K562 (cell line): ENCODE measurements at regions not wholly inside any gene's neighbourhood (a gene's known extent, or its start where the extent isn't known, plus 50 kb on each side); places are given as distances from the start of the nearest gene placed in this dataset.

Source experiments
- C11orf30 ChIP-seq: fragments of 450-650 bp; IDR thresholded peaks from 2 replicates; pipeline ENCODE4 v1.6.1; 2016; ENCODE audit warnings: low read depth, mild to moderate bottlenecking
- RBBP5 ChIP-seq: fragments of 200-600 bp; sonication (generic); IDR thresholded peaks from 2 replicates; pipeline ENCODE4 v1.6.1; 2012; ENCODE audit warnings: borderline replicate concordance, mild to moderate bottlenecking, low read length, control low read depth, inconsistent platforms; ENCODE audit not compliant: insufficient read depth, poor library complexity, severe bottlenecking
- ZNF134 ChIP-seq: fragments of 250-450 bp; sonication (Bioruptor Pico); conservative IDR thresholded peaks from 2 replicates; pipeline ENCODE4 v1.4.0; 2020
- TF ChIP-seq, protein P1 (sequence below): fragments of 450-650 bp; IDR thresholded peaks from 2 replicates; pipeline ENCODE4 v1.6.1; 2016; ENCODE audit warnings: mild to moderate bottlenecking, moderate library complexity
- TF ChIP-seq, protein P2 (sequence below): sonication (generic); formaldehyde crosslinking; IDR thresholded peaks from 2 replicates; pipeline ENCODE4 v1.8.1; 2023; ENCODE audit warnings: mild to moderate bottlenecking, missing genetic modification reagents
- TF ChIP-seq, protein P3 (sequence below): fragments of 200-800 bp; sonication (Bioruptor generic); IDR thresholded peaks from 2 replicates; pipeline ENCODE4 v1.6.1; 2017; ENCODE audit warnings: missing genetic modification characterization, missing compliant biosample characterization

DNA sequence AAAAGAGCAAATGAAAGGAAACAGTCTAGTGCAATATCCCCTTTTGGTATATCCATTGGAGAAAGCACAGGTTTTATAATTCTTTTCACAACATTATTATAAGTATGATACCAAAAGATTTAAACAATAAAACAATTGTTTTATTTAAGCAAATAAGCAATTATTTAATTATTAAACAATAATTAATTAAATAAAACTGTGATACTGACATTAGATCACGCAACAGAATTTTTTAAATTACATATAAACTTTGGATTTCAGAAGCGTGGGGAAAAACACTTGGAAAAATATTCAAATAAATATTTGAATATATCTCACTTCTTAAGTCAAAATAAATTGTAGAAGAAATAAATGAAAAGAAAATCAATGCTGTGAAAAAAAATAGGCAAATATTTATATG lies 76.2 kb upstream of the STXBP5 start (continued):
- TF ChIP-seq, protein P1, sequence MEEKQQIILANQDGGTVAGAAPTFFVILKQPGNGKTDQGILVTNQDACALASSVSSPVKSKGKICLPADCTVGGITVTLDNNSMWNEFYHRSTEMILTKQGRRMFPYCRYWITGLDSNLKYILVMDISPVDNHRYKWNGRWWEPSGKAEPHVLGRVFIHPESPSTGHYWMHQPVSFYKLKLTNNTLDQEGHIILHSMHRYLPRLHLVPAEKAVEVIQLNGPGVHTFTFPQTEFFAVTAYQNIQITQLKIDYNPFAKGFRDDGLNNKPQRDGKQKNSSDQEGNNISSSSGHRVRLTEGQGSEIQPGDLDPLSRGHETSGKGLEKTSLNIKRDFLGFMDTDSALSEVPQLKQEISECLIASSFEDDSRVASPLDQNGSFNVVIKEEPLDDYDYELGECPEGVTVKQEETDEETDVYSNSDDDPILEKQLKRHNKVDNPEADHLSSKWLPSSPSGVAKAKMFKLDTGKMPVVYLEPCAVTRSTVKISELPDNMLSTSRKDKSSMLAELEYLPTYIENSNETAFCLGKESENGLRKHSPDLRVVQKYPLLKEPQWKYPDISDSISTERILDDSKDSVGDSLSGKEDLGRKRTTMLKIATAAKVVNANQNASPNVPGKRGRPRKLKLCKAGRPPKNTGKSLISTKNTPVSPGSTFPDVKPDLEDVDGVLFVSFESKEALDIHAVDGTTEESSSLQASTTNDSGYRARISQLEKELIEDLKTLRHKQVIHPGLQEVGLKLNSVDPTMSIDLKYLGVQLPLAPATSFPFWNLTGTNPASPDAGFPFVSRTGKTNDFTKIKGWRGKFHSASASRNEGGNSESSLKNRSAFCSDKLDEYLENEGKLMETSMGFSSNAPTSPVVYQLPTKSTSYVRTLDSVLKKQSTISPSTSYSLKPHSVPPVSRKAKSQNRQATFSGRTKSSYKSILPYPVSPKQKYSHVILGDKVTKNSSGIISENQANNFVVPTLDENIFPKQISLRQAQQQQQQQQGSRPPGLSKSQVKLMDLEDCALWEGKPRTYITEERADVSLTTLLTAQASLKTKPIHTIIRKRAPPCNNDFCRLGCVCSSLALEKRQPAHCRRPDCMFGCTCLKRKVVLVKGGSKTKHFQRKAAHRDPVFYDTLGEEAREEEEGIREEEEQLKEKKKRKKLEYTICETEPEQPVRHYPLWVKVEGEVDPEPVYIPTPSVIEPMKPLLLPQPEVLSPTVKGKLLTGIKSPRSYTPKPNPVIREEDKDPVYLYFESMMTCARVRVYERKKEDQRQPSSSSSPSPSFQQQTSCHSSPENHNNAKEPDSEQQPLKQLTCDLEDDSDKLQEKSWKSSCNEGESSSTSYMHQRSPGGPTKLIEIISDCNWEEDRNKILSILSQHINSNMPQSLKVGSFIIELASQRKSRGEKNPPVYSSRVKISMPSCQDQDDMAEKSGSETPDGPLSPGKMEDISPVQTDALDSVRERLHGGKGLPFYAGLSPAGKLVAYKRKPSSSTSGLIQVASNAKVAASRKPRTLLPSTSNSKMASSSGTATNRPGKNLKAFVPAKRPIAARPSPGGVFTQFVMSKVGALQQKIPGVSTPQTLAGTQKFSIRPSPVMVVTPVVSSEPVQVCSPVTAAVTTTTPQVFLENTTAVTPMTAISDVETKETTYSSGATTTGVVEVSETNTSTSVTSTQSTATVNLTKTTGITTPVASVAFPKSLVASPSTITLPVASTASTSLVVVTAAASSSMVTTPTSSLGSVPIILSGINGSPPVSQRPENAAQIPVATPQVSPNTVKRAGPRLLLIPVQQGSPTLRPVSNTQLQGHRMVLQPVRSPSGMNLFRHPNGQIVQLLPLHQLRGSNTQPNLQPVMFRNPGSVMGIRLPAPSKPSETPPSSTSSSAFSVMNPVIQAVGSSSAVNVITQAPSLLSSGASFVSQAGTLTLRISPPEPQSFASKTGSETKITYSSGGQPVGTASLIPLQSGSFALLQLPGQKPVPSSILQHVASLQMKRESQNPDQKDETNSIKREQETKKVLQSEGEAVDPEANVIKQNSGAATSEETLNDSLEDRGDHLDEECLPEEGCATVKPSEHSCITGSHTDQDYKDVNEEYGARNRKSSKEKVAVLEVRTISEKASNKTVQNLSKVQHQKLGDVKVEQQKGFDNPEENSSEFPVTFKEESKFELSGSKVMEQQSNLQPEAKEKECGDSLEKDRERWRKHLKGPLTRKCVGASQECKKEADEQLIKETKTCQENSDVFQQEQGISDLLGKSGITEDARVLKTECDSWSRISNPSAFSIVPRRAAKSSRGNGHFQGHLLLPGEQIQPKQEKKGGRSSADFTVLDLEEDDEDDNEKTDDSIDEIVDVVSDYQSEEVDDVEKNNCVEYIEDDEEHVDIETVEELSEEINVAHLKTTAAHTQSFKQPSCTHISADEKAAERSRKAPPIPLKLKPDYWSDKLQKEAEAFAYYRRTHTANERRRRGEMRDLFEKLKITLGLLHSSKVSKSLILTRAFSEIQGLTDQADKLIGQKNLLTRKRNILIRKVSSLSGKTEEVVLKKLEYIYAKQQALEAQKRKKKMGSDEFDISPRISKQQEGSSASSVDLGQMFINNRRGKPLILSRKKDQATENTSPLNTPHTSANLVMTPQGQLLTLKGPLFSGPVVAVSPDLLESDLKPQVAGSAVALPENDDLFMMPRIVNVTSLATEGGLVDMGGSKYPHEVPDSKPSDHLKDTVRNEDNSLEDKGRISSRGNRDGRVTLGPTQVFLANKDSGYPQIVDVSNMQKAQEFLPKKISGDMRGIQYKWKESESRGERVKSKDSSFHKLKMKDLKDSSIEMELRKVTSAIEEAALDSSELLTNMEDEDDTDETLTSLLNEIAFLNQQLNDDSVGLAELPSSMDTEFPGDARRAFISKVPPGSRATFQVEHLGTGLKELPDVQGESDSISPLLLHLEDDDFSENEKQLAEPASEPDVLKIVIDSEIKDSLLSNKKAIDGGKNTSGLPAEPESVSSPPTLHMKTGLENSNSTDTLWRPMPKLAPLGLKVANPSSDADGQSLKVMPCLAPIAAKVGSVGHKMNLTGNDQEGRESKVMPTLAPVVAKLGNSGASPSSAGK = no peak
- TF ChIP-seq RBBP5 (no peak), ZNF134 (no peak), C11orf30 (no peak)
- TF ChIP-seq, protein P2, sequence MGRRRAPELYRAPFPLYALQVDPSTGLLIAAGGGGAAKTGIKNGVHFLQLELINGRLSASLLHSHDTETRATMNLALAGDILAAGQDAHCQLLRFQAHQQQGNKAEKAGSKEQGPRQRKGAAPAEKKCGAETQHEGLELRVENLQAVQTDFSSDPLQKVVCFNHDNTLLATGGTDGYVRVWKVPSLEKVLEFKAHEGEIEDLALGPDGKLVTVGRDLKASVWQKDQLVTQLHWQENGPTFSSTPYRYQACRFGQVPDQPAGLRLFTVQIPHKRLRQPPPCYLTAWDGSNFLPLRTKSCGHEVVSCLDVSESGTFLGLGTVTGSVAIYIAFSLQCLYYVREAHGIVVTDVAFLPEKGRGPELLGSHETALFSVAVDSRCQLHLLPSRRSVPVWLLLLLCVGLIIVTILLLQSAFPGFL (CRISPR knock-in tag) = no peak
- TF ChIP-seq, protein P3, sequence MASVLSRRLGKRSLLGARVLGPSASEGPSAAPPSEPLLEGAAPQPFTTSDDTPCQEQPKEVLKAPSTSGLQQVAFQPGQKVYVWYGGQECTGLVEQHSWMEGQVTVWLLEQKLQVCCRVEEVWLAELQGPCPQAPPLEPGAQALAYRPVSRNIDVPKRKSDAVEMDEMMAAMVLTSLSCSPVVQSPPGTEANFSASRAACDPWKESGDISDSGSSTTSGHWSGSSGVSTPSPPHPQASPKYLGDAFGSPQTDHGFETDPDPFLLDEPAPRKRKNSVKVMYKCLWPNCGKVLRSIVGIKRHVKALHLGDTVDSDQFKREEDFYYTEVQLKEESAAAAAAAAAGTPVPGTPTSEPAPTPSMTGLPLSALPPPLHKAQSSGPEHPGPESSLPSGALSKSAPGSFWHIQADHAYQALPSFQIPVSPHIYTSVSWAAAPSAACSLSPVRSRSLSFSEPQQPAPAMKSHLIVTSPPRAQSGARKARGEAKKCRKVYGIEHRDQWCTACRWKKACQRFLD (CRISPR knock-in tag) = no peak
